NOMO-1 treated with DMSO at 0.1 percent for 48 hours (cell line): ENCODE measurements at regions not wholly inside any gene's neighbourhood (a gene's known extent, or its start where the extent isn't known, plus 50 kb on each side); places are given as distances from the start of the nearest gene placed in this dataset.
A peak's percentile ranks its signal among the peaks of the same experiment; 100 is the strongest.

Experiments
- DNase-seq: peaks from one replicate; lab custom pipeline; 2025; ENCODE audit not compliant: unreplicated experiment; lab: John Stamatoyannopoulos, UW

DNA sequence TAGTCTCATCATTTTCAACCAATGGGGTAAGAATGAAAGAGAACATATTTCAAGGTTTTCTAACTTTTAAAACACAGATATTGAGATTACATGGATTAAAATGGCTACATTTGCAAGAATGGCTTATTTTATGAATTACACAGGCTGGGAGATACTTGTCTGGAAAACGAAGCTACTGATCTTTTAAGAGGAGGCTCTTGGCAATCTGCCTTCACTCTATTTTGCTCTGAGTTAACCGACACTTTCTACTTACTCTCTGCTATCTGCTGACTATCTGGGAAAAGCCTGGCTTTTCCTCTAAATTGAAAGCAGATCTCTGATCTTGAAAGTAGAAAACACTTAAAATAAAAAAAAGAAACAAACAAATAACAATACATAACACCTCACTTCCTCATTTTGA, 325.4 kb upstream of the LINC00305 start:
- no peak for DNase-seq

DNA sequence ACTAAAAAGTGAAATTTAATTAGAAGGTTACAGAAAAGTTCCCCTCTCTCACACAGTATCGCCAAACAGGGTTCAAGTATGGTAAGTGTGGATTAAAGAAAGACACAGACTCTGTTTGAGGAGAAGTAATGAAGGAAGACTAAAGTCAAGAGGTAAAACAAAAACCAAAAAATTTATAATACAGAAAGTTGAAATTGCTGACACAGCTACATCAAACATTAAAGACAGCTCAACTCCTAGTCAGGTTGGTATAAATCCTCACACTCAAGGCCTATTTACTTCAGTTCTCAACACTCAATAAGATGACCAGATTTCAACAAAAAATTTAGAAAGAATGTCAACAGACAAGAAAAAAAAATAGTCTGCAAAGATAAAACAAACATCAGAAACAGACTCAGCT, 300.5 kb upstream of the LINC00305 start:
- no peak for DNase-seq

DNA sequence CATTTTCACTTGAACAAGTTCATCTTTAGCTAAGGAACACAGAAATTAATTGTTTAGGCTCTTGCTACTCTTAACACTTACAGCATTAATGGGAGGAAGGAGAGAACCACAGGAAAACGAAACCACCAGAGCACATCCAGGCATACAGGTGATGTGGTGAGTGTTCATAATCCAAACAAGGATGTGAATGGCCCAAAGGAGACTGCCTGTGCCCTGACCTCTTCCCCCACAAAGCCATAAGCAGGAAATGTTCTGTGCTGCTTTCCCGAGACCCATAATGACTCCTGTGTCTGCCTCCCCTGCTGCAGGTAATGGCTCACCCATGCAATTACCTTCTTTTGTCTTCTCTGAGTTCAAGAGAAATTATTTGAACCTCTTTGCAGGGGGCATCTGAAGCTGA, 295.9 kb upstream of the LINC00305 start:
- no peak for DNase-seq

DNA sequence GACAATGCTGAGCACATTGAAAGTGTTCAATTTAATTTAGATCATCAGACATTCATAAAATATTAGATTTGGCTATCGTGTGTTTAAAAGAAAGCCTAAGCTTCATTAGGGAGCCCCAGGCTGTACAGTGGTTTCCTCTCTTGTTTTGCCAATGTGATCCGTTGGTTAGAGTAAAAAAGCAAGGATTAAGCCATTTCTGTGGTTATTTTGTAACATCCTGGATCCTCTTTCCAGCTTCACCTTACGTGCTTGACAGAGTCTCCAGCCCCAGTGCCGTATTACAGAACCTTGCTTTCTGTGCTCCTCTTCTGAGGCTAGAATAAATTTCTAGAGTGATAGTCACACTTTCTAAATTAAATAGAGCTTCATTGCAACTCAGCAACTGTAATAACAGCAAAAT, 289.3 kb upstream of the LINC00305 start:
- peak; percentile 78 for DNase-seq

DNA sequence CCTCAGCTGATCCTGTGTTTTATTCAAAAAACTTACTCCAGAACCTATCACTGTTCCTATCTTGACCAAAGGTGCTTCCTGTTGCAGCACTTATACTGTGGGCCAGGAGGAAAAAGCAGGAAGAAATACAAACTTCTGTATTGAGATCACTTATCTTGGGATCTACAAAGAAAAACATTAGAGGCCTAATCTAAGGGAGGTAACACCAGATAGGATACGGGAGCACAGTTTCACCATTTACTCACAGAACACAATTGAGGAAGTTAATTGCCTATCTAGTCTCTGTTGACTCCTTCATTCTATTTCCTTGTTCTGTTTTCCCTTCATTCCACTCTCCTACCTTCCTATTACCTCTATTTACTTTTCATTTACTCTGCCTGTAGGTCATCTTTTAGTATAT, 287.2 kb upstream of the LINC00305 start:
- peak; percentile 24 for DNase-seq

DNA sequence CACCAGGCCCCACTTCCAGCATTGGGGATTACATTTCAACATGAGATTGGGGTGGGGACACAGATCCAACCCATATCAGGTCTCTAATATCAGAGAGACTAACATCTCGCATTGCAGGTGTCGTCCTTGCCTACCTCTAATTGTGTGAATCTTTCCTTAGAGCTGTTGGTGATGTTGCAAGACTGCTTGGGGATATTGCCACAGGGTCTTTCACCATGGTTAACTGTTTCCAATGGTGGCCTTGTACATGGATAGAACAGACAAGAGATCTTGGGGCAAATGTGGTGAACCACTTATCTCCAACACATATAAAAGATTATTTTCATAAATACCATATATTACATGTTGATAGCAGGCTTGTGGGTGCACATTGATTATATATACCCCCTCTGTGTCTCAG, 270.3 kb upstream of the LINC00305 start:
- no peak for DNase-seq

DNA sequence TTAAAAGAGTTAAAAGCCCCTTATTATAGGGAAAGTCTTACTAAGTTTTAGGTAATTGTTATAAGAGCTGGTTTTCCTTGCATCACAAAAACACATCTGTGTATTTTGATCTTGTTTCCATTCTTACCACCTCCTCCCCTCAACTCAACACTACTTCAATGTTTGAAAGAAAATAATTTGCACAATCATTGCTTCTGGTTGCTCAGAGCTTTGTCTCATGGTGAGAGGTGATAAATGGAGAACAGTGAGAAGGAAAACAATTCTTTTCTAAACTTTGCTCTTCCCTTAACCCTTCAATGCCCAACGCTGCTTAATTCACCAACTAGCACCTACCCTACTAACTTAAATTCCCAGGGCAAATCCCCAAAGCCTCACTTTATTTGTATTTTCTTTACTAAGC, 268.1 kb upstream of the LINC00305 start:
- DNase-seq: no peak

DNA sequence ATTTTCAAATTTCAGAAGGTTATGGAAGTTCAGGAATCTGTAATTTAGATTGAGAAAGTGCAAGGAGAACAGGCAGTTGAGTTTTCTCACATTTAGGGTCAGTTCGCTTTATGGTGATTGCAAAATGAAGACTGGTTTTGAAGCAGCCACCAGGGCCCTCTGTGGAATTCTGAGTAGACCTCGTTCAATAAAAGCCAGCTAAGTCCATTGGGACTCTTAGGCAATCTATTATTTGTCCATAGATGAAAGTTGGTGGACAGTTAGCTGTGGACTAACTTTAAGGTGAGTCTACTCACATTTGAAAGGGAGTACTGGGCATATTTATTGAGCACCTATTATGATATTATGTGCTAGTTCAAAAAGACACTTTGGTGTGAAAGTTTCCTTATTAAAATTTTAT, 266.3 kb upstream of the LINC00305 start:
- DNase-seq: no peak

DNA sequence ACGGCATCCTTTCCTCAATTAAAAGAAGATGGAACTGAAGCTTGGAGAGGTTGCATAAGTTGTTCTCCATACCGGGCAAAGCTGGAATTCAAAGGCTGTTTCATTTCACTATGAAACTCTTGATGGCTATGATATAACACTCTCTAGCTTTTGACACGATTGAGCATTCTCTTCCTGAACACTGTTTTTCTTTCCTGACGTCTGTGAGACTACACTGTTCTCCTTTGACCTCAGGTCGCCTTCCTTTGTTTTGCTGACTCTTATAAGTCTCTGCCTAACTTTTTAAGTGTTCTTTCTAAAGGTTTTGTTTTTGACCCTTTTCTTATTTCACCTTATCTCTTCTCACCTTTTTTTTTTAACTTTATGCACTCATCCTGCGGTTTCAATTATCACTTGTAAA, 261.8 kb upstream of the LINC00305 start:
- no peak for DNase-seq

DNA sequence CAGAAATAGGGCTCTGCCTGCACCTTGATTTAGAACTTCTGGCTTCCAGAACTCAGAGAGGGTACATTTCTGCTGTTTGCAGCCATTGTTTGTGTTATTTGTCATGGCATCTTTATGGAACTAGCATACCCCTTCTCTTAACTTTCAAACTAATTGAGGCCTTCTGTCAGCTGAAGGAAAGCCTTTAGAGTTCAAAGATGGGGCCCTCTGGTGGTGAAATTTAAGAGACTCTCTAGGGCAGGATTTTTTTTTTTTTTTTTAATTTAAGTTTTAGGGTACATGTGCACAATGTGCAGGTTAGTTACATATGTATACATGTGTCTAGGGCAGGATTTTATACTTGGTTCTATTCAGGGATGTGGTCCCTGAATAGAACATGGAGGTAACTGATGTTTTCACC, 260.6 kb upstream of the LINC00305 start:
- DNase-seq: peak; percentile 3

DNA sequence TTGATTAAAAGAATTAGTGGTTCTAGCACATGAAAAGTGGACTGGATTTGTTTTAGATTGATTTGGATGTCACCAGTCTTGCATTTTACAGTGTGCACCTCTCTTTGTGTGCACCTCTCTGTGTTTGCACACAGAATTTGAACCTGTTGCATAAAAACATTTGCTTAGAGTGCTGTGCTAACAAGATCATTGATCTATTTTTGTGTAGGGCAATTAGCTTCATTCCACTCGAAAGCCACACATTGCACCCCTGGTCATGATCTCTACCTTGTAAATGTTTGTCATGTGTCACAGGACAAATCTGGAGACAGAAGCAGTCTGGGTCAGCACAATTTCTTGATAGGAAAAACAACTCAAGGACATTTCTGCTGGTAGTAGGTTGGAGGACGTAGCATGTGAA, 258.7 kb upstream of the LINC00305 start:
- no peak for DNase-seq

DNA sequence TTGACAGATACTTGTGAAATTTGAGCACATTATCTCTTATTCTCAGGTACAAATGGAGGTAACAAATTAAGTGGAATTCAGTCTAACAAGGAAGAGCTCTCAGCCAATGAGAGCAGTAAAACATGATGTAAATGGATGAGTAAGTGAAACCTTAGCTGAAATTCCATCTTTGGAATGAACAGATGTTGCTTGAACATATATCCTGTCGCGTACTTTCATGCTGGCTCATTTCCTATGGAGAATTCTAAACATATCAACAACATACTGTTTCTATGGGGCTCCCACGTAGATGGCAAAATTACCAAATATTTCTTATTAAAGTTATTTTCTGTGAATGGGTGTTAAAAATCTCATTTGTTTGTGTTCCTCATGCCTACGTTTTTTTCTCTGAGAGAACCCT, 256.3 kb upstream of the LINC00305 start:
- no peak for DNase-seq

DNA sequence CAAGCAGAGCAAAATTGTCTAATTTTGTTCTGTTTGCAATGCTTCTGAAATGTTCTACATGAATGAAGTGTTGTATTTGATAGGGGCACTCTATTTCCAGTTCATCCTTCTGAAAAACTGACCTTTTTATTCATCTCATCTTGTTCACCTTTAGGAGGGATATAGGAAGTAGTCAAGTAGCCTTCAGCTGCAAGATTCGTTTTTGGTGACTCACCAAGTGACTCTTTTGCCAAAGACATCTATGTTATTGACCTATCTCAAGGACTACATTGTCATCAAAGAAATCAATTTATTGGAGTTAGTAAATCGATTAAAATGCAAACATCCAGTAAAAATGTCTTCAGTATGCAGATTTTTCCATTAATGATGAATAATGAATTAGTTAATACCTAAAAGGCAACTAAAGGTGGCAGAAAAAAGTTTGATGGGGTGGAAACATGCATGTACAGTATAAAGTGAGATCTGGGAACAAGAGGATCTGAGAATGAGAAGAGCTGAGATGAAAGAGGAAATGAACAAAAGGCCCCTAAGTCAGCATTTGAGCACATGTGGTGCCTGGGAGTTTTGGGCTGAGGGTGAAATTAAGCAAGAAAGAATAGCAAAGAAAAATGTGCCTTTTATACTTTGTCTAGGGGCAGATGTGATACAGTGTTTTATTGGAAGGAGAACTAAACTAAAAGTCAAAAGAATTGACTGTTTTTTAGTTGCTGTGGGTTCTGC, 255.1 kb upstream of the LINC00305 start:
- DNase-seq: peak; percentile 45

DNA sequence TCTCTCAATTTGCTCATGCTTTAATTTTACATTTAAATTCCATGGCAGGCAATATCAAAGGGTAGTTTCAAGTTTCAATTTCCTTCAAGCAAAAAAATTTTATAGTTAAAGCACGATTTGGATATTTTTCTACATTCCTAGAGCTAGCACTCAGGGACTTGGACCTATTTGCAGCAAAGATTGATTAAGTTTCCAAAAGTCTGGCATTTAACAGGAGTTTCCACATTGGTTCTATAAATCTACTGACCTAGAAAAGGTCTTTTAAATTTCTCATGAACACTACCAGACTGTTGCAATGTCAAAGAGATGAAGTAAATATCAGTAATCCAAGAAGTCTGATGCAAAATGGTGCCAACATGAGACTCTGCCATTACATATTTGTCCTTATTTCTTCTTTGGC, 253.7 kb upstream of the LINC00305 start:
- no peak for DNase-seq

DNA sequence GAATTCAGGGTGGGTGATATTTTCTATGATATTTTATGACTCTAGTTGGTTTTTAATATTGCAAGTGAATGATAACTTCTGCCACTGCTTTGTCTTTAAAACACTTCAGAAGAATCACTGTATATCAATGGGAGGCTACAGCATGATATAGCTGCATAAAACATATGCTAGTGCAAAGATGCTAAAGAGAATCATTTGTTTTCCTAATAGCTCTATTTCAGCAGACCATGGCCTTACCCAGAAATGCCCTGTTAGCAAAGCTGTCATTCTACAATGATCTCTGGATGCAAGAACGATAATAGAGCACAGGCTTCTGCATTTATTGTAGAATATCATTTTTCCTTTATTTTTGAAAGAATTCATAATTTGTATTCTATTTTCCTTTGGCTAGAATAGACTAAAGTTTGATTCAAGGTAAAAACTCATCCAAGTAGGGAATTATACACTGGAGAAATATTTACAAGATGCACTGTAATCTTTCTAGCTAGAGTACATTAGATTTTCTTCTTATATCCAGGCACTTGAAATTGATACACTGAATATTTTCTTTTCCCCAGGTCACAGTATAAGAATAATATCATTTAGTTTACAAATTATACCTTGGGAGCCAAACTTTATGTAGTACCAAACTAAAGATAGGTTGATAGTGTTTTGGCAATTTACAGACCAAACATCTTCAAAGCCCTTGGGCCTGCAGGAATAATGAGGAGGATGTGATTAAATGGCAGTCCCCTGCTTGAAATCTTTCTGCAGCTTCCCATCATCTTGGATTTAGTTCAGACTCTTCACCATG, 252.6 kb upstream of the LINC00305 start:
- DNase-seq: no peak

DNA sequence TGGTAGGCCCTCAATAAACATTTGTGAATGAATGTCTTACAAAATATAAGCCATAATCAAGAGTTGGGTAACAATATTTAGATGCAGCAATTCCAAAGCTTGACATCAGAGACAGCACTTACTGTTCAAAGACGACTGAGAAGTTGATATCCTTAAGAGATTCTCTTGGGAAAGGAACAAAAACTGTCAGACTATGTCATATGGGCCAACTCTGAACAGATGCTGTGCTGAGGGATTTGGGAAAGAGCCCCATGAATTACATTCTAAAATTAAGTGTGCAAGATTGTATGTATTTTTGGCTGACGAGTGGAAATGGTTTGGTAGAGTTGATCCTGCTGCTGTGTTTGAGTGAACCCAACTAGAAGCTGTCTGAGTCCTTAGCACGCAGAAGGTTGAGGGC, 250.7 kb upstream of the LINC00305 start:
- DNase-seq: no peak

DNA sequence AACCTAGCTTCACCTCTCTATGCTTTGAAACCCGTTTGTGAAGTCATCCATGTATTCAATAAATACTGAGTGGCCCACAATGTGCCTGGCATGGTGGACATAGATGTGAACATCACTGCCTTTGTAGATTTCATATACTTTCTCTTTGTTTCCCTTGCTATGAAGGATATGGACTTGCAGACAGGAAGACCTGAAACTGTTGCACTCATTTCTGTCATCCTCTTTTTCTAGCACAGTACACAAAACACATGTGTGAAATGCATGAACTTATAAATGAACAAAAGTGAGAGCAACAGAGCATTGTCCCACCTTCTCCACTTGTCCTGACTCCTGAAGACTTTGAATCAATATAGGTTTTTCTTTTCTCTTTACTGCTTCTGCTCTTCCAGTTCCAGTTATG, 249.4 kb upstream of the LINC00305 start:
- DNase-seq: no peak

DNA sequence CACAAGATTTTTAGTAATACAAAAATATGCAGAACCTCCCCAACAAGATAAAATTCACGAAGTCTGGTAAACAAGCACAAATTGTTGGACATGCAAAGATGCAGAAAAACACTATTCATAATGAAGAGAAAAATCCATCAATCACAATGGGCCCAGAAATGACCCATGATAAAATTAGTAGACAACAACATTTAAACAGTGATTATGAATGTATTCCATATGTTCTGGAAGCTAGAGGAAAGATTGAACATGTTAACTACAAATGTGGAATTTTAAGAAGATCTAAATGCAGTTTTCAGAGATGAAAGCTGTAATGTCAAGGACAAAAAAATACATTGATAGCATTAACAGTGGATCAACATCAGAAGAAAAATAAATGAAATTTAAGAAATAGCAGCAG, 243.3 kb upstream of the LINC00305 start:
- DNase-seq: no peak

DNA sequence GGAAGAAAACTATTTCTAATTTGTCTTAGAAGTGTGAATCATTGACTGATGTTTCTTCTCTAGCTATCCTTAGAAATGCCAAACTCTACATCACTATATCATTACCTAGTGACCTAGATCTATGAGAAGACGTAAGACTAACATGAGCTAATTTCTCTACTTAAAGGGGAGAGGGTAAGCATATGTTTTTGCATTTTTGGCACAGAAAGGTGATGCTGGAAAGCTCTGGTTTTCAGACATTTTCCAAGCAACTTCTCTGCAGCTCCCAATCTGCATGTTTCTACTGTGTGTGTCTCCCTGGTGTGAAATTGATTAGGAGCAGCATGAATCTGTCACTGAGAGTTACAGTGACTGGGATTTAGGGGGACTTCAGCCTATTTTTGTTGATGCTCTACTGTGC, 235.2 kb upstream of the LINC00305 start:
- no peak for DNase-seq

DNA sequence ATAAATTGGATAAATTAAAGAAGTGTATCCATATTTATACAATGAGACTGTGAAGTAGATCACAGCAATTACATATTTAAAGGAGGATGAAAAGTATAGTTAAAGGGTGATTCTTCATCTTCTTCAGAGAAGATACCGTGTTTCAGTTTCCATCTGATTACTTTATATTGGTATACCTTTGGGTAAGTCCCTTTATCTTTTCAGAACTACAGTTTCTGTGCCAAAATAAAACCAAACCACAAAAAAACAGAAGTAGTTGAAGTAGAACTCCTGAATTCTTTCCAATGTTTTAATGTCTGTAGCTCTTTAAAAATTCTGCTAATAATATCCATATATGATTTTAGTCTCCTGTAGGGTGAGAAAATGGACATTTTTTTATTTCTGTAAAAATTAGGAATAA, 231.2 kb upstream of the LINC00305 start:
- no peak for DNase-seq

DNA sequence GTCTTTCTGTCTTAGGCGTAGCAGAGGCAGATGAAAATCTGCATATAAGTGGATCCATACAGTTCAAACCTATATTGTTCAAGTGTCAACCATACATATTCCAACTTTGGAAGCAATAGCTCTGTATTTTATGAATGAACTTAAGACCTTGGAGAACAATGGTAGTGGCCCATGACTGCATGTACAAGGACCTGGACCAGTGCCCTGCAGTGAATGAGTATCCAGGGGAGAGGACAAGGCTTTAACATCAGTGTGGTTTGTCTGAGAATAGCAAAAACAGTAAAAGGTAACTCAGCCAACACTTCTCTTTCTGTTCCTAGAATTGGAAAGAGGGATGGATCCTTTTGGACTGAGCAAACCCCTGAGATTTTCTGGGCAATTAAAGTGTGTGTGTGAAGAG, 230.8 kb upstream of the LINC00305 start:
- DNase-seq: no peak

DNA sequence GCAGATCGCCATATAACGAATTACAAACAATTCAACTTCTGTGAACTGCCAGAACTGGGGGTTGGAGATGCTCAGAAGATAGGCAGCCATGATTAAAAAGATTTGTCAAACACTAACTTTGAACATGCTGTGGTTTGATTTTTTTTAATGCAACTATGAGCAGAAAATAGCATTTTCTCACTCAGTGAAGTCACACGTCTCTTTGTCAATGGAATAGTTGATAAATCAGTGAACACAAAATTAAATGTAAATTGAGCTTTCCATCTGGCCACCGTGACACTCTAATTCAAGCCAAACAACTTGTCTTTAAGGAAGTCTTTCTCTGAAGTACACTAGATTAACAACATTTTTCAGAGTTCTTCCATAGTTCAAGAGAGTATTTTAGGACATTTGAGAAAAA, 228.6 kb upstream of the LINC00305 start:
- DNase-seq: no peak

DNA sequence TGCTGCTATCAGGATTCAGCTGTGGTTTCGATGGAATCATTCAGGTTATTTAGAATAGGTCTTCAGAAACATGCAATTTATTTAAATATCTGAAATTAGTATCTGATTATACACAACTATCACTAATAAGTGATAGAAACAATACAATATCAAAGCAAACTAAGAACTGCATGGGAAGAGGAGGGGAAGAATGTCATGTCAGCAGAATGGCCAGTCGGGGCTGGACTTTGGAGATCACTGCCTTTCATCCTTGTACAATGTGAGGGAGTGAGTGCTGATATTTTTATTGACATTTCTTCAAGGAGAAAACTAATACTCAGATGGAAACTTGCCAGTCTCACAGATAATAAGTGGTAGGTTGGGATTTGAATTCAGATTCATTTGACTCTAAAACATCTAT, 224.0 kb upstream of the LINC00305 start:
- DNase-seq: no peak
